Activated CD8-positive, alpha-beta memory T cell treated with anti-CD3 and anti-CD28 coated beads, Interleukin-2, amount 50 U/mL, for 1 hour (primary cell): ENCODE measurements at regions not wholly inside any gene's neighbourhood (a gene's known extent, or its start where the extent isn't known, plus 50 kb on each side); places are given as distances from the start of the nearest gene placed in this dataset.

Source experiments
- DNase-seq: peaks from one replicate; pipeline ENCODE4 v3.0.0-alpha.2; 2020; ENCODE audit errors: extremely low read depth

DNA sequence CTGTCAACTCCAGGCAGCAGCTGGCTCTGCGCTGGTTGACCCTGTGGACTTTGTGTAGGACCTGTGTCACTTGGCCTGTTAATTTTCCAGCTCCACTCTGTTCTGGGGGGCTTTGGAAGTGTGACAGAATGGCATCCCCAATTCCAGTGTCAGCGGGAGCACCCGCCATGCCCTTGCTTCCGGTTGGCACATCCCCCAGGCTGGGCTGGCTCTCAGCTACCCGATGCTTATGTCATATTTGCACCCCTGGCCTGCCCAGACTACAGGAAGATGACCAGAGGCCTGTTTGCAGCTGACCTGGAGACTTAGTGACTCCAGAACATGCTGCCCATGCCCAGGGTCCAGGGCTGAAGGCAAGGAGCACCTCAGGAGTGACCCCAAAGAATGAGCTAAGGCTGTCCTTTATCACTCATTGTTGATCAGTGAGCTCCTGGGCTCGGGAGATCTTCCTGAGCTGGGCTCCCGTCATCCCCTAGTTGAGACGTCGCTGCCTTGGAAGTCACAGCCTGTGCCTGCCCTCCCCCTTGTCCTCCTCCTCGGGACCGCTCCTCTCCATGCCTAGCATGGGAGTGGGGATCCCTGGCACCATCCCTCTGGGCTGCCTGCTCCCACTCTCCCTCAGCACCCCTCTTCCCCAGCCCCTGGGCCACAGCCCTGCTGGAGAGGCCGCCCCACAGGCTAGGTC, 163.4 kb upstream of the RTL1 start:
- DNase-seq, result no peak

DNA sequence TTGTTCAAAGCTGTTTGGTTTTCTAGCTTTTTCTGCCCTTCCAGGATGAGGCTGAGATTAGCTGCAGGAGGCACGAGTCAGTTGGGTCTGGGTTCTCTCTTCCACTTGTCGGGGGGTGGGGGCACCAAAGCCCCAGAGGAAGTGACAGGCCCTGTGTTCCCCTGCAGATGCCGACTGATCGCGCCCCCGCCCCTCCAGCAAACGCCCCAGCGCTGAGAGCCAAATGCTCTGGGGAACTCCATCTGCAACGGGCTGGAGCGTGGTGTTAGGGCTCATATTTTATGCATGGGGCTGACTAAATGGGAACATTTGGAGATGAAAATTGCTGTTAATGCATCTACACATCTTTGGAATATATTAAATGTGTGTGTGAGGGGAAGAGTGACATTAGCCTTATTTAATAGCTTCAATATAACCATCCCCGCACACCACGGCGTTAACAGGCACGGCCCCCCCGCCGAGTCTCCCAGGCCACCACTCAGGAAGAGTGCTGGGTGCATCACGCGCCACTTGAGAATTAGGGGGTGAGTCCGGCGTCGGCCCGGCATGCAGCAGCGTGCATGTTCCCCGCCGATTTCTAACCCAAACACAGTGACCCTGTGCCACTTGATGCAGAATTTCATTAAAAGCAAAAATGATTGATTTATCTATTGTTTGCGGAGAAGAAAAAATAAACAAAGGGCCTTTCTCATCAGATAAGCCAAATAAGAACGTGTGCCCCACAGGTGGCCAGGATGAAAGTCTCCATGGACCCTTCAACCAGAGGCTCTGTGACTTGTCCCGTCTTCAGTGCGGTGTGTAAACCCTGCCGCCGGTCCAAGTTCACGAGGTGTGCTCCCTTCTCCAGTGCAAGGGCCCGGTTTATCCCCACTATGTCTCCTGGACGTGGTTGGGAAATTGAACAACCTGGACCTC, 165.0 kb upstream of the RTL1 start:
- no peak for DNase-seq

DNA sequence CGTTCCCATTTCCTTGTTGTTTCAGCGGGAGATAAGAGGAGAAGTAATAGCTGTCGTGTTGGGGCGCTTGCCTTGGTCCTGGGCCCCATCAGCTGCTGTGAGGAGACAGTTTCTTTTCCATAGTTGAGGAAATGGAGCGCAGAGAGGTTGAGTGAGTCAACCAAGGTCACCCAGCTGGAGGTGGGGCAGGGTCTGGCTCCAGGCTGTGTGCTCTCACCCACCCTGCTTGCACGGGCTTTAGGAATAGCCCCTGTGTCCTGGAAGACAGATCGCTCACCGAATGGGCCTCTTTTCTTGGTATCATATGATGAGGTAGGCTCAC, 165.7 kb upstream of the RTL1 start:
- DNase-seq, result no peak

DNA sequence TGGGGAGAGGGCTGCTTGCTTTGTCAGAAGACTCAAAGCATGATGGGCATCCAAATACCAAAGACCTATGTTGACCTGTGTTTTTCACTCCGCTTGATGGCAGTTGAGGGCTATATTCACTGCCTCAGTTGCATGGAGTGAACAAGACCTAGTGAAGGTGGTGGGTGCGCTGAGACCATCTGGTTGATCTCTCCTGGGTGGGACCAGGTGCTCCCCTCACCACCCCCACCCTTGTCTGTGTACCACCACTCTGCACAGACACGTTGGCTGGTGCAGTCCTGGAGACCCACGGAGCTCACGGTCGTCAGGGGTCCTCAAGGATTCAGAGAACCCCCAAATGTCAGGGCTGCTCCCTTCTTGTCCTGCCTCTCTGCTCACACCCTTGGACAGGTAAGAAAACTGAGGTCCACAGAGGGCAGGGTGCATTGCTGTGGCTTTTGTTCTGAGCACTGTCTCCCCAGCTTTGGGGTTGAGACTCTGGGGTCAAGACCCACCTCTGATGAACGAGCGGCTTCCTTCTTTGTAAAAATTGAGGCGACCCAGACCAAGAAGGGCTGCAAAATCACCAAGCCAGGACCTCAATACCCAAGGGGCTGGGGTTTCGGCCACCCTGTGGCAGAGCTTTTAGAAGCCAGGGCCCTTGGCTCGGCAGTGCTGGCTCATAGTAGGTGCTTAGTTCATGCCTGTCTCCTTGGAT, 166.3 kb upstream of the RTL1 start:
- no peak for DNase-seq

DNA sequence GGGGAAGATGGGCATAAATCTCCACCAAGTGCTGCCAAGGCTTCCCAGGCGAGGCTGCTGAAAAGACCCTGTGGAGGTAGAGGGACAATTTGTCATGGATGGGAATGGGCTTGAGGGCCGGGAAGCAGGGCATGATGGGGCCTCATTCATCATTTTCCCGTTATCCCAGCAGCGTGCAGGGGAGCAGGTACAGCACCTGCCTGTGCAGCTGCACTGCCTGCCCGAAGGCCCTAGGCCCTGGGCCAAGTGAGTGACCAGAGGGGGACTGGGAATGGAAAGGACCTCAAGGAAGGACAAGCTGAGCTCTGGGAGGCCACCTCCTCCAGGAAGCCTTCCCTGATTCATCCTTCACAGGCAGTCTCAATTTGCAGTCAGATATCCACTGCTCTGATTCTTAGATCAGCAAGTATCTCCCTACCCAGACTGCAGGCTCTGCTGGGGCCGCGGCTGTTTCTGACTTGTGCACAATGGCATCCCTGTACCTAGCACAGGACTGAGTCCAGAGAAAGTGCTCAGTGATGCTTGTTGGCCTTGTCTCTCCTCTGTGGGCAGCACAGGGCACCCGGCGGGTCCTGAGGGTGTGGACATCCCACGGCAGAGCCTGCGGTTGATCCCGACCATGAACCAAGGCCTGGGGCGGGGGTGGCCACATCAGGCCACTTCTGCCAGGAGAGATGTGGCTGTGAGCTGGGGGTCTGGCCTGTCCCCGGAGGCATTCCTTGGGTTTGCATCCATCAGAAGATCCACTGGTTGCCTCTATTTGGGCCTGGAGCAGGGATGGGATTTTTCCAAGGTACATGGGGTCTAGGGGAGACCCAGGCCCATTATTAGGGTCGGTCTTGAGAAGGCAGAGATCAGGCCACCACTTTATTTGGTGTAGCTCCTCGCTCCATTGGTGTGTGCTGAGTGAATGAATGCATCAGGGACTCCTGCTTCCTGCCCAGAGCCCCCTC, 167.3 kb upstream of the RTL1 start:
- DNase-seq, result no peak

DNA sequence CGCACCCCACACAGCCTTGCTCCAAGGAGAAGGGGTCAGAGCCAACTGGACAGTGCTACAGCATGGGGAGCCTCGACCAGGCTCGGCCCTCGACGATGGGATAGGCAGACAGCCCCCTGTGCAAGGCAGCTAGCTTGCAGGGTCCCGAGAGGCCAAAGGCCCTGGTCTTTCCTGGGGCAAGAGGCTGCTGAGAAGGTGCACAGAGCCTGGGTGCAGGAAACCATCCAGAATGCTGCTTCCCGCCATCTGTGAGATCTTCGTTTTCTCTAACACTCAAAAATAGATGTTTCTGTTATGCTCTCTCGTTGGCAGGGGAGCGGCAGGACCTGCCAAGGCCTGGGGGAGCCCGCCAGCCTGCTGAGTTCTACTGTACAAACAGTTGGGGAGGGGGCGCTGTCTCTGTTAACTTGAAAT, 168.0 kb upstream of the RTL1 start:
- no peak for DNase-seq

DNA sequence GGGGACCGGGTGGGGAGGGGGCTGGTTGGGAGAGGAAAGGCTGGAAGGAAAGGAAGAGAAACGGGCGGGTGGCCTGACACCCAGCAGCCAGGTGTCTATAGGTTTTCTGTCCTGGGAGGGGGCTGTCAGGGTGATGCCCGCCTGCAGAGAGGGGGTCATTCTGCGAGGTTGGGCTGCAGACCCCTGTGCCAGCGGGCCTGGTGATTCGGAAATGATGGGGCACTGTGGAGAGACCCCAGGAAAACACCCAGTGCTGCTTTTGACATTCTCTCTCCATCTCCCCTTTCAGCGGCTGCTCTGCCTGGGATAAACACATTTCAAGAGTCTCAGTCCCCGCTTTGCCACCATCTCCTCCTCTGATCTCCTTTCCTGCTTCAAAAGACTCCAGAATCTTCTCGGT, 168.5 kb upstream of the RTL1 start:
- no peak for DNase-seq

DNA sequence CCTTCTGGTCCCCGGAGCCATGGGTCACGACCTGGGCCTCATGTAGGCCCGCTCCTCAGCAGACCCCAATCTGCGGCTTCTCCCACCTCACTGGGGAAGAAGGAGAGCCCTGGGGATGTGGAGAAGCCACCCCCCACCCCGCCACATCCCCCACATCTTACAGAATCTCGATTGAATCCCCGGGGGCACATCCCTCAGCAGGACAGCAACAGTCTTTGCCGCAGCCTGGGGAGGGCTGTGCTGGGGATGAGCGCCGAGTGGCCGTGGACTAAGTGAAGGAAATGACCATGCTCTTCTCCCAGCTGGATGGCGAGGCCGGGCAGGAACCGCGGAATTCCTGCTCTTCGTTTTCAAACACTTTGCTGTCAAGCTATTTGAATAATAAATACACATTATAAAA, 169.0 kb upstream of the RTL1 start:
- no peak for DNase-seq

DNA sequence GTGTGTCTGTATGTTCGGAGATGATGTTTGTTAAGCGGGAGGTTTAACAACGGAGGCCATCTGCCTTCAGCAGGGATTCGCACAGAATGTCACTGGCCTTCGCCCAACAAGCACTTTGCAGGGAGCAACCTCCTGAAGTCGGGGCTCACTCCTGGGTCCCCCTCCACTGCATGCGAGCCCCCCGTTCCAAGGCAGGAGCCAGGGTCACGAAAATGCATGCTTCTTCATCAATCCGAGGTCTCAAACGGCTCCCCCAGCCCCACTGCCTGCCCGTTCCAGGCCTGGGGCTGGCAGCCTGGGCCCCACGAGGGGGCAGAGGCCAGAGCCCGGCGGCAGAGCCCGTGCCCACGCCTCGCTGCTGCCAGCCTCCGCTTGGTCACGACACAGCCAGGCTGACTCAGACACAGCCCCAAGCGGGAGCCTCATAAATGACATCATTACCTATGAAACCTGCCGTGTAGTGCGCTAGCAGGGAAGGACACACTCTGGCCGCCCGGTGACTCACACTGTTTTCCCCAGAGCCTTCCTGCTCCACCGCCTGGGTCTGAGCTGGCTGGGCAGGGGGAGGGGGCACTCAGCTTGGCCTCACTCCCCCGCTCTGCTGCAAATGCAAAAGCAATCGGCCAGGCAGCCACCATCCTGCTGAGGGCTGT, 169.5 kb upstream of the RTL1 start:
- no peak for DNase-seq

DNA sequence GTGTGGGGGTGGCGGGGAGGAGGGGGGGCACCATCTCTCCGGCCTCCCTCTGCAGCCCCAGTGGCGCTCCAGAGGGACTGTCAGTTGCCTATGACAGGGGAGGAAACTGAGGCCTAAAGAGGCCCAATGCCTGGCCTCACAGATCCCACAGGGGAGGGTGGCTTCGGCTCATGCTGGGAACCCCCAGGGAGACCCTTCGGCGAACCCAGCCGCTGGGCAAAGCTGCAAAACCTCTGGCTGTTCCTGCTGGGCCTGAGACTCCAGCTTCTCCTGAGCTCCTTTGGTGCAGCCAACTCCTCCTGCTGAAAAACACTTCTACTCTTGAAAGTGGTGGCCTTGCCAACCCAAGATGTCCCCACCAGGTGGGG, 170.1 kb upstream of the RTL1 start:
- DNase-seq, result no peak

DNA sequence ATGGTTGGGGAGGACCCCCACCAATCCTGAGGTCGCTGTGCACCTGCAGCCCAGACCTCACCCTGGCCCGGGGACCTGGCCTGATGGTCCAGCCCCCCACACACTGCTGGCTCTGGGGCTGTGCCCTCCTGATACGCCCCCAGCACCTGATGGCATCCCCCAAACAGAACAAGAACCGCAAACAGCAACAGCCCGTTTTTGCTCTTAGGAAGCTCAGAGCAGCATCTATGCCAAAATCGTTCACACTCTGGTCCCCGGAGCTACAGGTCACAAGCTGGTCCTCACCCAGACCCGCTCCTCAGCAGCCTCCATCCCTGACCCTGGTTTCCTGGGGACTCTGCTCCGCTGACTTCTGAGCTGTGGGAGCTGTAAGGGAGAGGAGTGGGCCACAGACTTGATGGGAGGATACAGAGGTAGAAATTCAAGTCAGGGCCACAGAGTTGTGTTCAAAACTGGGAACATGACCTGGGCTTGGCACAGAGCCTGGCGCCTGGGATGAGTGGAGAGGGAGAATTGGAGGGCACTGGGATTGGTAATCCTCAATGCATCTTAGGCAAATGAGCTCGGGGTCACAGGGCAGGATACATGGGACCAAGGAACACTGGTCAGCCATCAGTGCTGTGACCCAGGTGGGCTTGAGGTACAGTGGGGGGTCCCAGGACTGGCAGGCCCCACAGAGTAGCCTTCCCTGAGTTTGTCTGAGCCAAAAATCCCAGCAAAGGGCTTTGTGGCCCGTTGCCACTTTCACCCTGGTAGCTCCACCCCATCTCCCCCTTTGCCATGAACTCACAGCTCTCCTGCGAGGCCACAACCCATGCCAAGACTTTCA, 170.9 kb upstream of the RTL1 start:
- no peak for DNase-seq

DNA sequence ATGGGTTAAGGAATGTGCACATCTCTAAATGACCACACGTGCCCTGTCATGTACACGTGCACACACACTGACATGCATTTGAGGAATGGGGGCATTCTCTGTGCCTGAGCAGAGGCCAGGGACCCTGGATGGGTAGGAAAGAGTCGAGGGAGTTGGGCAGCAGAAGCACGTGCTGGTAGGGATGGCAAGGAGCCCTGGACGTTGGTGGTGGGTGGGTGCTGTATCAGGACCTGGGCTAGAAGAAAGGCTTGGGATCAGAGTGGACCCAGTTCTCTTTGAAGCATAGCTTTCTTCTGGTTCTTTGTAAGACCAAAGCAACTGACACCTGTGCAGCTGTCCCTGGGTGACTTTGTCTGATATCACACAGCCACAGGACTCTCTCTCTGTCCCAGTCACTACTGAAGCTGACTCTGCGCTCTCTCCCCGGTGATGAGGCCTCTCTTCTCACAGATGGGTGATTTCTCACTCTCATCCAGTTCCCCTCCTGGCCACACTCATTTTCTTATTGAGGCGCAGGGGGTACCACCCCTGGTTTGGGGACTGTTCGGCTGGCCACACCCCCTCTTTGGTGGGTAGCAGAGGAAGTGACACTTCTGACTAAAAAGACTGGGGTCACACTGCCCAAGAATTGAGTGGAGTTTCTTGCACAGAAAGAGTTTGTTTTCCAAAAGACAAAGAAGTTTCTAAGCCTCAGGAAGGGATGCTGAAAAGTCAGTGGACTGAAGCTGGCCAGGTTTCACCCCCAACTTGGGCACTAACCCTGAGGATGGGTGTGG, 171.7 kb upstream of the RTL1 start:
- DNase-seq, result no peak

DNA sequence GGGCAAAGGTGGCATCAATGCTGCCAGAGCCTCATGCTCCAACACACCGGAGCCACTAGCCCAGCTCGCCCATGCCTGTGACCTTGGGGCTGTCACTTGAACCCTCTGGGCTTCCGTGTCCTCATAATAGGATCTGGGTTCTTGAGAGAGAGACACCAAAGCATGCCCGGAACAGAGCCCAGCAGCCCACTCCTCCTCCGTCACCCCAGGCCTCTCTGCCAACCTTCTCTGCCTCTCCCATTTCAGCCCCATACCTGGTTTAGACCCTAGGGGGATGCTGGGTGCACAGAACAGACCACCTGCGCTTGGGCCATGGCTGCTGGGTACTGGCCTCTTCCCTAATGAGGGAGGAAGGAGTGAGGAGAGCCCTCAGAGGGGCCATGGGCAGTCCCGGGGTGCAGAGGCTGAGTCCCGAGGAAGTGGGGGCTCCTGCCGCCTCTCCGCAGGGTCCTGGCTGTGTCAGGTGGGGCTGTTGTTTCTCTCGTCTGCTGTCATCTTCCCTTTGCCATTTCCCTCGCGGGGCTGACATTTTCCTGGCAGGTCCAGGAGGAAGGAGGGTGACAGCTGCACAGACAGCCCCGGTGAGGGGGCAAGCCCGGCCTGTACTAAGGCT, 172.4 kb upstream of the RTL1 start:
- no peak for DNase-seq

DNA sequence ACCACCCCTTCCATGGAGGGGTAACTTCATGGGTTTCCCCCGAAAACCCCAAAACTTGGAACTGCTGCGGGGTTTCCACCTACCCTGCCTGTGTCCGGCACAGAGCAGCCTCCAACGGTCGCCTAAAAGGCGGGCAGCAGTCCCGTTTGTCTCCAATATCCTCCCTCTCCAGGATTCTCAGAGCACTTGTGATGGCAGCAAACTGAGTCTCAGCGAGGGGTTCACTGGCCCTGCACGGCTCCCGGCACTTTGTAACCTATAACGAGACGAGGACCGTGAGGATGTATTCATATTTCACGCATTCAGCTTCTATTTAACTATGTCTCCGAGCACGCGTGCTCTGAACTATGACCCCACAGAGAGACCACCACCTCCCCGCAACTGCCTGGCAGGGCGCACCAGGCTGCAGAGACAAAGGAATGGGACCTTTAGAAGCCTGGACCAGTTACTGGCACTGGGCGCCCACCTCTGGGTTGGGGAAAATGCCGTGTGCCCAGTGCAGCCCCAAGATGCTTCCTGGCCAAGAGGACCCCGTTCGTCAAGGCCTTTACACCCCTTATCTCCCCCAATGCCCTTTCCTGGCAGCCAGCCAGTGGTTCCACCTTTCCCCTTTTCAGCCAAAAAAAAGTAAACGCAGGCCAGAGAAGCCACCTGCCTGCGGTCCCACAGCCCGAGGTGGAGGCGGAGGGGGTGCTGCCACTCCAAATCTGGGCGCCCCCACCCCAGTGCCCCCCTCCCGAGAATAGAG, 173.1 kb upstream of the RTL1 start:
- DNase-seq, result no peak

DNA sequence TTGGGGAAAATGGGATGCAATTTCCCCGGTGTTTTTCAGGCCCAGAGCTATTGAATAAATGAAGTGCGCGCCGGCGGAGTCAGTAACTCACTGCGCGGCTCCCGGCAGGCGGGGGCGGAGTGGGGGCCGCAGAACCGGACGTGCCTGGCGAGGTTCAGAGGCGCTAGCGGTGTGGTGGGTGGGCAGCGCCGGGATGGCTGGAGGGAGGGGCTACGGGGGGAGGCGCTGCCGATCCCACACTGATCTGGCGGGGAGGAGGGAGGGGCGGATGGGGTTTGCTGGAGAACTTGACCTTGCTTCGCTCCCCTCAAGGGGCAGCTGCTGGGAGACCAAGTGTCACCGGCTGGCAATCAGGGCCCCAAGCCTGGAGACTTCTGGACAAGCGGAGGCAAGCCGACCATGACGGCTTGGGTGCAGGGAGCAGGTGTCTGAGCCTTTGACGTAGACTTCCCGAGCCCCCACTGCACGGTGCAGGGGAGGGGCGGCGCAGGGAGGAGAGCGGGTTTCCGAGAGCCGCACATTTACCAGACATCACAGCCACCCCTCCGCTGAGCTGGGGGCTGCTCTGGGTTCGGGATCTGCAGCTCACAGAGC, 174.1 kb upstream of the RTL1 start:
- no peak for DNase-seq

DNA sequence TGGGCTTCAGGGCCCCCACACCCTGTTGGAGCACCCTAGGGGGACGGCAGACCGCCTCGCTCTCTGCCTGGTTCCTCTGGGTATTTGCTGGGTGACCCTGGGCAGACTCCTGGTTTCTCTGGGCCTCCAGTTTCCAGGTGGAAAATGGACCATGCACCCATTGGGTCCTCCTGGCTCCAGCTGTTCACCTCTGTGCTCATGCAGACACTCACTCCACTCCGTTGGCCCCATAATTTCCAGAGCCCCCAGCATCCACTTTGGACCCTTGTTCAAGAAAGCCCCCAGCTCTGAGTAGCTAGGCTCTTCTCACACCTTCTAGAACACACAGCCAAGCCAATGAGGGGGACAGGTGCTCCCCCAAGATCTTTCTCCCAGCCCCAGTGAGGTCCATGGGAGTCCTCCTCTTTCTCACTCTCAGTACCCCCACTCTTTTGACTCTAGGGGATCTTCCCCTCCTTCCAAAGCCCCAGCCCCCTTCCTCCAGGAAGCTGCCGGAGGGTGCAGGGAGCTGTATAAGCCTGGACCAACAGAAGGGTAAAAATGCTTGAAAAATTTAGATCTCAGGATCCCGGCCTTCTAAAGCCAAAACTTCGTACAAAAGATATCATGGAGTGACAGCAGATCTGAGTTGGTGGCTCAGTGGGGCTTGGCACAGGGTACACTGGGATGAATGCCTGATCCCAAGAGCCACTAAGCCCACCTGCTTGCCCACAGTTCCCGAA, 174.8 kb upstream of the RTL1 start:
- DNase-seq, result no peak

DNA sequence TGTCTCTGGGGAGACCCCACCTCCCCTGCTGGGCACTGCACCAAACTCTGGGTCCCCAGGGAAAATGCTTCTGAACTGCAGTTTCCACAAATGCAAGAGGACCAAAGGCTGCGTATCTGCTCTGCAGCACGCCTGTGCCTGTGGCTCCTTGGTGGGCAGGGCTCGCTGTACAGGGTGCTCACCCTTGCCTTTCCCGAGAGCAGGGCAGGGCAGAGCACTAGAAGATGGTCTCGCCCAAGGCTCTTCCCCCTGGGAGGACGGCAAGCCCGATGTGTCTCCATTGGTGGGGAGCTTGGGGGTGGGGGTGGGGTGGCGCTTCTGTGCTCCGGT, 175.3 kb upstream of the RTL1 start:
- no peak for DNase-seq
